Activated gamma-delta T cell treated with anti-CD3 and anti-CD28 coated beads, Interleukin-2, amount 50 U/mL, for 16 hours (primary cell): ENCODE measurements at regions not wholly inside any gene's neighbourhood (a gene's known extent, or its start where the extent isn't known, plus 50 kb on each side); places are given as distances from the start of the nearest gene placed in this dataset.

Source experiments
- DNase-seq: peaks from one replicate; pipeline ENCODE4 v3.0.0-alpha.2; 2020; ENCODE audit warnings: low read depth

DNA sequence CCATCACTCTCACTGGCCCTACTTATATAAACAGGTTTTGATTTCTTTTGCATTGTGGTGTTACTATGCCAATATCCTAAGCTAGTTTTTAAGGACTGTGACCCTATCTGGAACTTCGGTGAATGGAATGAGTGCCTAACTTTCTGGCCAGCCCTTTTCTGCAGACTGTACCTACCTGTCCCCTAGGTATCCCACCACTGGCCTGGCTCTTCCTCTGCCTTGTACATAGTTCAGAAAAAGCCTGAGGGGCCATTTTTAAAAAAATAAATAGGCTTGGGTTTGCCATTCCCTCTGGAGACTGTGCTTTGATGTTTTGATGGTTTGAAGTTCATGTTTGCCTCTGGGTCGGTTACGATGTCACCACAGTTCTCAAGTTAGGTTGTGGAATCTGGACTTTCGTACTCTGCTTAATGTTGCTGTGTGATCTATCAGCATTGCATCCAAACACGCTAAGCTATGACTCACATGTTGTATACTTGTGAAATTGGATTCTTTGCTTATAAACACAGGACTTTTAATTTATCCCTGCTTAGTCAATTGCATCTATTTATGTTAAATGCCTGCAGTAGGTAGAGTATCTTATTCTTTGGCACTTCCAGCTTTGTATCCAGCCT, 182.0 kb downstream of the ANKRD50 start:
- no peak for DNase-seq

DNA sequence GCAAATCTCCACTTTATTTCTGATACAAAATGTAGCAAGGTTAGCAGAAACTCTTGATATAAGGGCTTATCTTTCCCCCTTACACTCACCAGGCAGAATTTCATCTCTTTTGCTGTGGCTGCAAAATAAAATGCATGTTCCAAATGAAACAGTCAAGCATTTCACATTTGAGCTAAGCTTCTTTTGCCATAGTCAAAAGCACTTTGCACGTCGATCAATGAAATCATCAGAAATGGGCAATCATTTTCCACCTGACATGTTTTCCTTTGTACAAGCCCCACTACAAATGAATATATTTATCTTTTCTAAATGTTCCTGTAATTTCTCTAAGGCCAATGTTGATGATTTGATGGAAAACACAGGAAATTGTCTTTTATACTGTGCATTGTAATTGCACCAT, 178.4 kb downstream of the ANKRD50 start:
- DNase-seq, result no peak

DNA sequence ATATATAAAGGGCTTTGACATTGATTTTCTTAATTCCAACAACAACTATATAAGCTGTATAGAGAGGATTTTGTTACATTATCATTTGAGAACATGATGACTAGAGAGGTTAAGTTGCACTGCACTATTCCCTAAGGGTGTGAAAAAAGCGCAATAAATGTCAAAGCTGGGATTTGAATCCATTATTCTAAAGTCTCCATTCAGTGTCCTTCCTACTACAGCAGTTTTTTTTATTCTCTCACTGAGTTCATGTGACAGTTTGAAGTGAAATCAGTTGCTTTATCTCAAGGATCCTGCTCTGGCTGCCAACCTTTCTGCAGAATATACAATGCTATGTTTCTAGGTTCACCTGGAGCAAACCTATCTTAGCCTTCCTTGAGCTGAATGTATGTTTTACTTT, 177.5 kb downstream of the ANKRD50 start:
- no peak for DNase-seq

DNA sequence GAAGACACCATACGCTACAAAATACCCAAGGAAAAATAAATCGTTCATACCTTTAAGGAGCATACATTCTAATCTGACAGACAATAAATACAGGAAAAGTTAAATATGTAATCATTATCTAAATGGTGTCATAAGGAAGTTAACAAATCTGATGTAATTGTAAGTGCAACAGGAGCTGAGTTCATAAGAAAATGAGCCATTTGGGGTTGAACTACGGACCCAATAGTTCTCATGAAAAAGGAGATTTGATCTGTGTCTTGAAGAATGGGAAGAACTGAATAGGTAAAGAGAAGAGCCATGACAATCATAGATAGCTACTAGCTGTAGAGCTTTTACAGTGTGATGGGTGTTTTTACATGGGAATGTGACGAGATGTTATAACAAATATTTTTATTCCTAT, 175.6 kb downstream of the ANKRD50 start:
- DNase-seq, result no peak

DNA sequence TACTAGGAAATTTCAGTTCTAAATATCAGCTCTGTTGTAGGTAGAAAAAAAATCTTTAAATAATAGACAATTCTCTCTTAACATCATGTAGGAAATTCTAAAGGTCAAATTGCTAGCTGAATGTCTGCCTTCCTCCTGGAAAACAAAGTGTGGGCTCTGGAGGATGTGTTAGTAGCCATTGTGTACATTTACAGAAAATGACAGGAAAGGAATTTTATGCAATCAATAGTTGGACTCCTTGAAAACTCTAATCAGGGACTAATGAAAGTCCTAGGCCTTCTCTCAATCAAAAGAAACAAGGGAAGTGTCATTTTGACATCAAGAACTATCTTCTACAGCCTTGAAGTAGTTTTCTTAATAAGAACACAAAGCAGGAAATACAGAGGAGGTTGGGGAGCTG, 174.6 kb downstream of the ANKRD50 start:
- DNase-seq, result no peak

DNA sequence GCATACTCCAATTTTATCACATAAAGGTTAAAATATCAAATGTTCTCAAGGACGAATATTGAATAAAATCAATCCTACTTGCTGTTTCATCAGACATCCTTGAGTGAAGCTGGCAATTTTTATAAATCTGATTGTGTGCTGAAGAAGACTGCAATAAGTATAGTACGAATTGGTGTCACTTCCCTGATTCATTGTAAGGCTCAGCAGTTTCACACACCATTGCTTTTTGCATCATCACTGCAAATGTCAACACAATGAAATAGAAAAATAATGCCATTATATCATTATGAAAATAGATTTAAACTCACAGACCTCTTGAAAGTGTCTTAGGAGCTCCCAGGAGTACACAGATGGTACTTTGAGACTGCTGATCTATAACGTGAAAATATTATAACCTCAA, 172.5 kb downstream of the ANKRD50 start:
- no peak for DNase-seq

DNA sequence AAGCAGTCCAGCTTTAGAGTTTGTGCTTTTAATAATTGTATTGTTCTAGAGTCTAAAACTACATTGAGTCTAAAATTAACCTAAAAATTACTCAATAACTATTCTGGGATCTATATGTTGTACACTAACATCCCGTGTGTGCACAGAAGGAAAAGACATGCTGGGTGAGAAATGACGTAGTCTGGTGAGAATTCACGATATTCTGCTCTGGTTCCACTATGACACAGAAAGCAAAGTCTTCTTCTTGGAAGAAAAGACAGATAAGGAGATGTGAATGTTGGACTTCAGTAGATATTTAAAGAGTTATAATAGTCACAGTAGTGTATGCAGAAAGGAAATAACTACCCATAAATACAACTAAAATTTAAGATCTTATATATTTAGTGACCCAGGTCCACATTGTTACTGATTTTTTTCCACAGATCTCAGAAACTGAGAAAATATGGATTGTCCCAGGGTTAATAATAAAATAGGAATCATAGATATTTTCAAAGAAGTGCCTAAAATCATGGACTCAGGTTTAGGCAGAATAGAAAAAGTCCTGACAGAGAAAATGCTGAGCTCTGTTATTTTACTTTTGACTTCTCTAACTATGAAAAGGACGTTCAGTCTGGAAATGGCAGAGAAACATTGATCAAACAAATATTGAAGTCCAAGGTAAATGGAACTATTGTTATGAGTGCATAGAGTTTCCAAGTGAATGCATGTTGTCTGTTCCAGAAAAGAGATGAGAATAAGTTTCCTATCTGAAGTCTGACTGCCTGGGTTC, 170.7 kb downstream of the ANKRD50 start:
- no peak for DNase-seq

DNA sequence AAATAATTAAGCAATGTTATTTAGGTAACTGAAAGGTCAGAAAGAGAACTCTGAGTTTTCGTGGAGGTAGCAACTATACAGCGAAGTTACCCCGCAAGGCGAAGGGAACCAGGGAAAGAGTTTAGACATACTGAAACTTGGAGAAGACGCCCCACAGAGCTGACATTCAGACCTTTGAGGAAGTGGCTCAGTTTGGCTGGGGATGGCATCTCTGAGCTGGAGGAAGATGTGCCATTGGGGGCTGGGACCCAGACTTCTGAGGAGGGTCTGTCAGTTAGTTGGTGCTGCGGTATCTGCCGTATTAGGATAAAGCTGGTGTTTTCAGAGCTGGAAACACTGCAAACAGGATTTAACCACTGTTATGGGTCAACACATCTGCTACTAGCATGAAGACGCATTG, 156.6 kb downstream of the ANKRD50 start:
- DNase-seq, result no peak

DNA sequence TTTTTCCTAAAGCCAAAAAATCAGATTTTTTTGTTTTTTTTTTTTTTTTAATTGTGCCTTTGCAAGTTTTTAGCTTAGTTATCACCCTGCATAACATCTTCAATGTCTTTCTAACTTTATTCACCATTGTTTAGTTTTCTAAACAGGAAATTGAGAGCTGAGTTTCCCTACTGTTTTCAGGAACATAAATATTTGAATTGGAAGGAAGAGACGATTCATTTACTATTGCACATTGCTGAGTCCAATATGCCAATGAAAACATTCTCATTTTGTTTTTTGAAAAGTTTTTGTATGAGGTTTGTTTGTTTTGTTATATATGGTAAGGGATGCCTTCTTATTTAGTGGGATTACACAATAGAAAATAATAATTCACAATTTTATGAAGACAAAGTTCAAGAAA, 148.4 kb downstream of the ANKRD50 start:
- no peak for DNase-seq

DNA sequence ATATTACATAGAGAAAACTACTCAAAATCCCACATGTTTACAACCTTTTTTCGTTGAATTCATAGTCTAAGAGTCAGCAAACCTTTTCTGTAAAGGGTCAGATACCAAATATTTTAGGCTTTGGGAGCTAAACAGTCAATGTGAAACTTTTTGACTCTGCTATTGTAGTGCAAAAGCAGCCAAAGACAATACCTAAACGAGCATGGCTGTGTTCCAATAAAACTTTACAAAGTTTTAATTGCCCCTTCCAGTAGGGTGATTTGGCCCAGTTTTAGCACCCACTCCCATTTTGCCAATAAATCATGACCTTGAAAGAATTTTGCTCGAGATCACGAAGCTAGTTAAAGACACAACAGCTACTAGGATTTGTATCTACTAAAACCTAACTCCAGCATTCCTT, 147.2 kb downstream of the ANKRD50 start:
- DNase-seq, result no peak

DNA sequence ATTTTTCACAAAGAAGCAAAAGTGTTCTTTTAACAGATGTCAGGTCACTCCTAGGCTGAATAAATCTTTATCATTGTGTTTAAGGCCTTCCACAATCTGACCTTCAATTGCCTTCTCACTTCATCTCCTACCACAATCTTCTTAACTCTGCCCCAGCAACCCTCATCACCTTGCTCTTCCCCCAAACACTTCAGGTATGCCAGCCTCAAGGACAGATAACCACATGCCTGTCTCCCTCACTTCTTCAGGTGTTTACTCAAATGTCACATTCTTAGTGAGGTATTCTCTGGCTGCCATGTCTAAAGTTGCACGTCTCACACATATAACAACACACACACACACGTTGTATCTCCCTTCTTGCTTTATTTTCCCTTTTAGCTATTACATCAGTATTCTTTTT, 146.5 kb downstream of the ANKRD50 start:
- DNase-seq, result no peak

DNA sequence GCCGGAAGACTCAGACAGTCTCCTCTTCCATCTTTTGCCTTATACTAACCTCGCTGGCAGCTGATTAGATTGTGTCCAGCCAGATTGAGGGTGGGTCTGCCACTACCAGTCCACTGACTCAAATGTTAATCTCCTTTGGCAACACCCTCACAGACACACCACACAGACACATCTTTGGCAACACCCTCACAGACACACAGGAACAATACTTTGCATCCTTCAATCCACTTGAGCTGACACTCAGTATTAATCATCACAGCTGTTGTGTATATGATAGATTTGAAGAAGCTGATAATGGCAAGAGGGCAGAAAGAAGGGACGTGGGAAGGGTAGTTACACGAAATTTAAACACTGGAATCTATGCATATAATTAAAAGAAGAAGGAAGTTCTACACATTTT, 139.5 kb downstream of the ANKRD50 start:
- DNase-seq, result no peak

DNA sequence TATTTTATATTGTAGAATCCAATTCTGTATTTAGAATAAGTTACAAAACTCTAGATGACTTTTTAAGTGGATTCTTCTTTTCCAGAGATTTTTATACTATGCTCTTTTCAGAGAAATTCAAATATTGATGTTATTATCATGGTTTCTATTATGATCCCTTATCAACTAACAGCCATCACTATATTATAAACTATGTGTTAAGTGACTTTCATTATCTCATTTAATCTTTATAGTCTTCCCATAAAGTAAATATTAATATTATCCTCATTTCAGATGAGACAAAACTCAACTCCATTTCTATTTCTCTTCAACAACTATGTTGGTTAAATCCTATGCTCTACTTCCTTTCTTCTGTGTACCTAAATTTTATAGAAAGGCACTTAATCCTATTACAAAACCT, 132.6 kb downstream of the ANKRD50 start:
- no peak for DNase-seq

DNA sequence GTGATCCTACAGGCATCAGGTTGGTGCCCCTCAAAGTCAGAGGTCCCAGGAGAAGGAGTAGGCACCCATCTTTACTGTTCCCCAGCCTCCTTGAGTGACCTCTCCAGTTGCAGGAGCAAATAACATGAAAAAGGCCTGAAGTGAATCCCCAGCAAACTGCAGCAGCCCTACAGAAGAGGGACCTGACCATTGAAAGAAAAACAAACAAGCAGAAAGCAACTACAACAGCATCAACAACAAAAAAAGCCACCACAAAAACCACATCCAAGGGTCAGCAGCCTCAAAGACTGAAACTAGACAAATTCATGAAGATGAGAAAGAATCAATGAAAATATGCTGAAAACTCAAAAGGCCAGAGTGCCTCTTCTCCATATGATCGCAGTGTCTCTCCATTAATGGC, 128.7 kb downstream of the ANKRD50 start:
- no peak for DNase-seq

DNA sequence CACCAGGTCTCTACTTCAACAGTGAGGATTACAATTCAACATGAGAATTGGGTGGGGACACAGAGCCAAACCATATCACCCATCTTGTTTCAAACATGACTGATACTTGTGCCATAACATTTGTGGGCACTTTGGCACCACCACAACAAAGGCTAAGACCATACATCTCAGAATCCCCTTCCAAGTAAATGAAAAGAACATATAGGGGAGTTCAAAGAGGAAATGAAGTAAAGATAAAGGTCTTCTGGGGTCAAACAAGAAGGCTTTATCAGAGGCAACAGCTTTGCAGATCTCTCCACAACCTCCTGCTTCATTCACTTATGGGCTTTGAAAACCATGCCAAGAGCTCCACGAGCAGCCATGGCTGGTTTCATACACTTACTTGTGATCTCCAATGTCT, 122.7 kb downstream of the ANKRD50 start:
- no peak for DNase-seq

DNA sequence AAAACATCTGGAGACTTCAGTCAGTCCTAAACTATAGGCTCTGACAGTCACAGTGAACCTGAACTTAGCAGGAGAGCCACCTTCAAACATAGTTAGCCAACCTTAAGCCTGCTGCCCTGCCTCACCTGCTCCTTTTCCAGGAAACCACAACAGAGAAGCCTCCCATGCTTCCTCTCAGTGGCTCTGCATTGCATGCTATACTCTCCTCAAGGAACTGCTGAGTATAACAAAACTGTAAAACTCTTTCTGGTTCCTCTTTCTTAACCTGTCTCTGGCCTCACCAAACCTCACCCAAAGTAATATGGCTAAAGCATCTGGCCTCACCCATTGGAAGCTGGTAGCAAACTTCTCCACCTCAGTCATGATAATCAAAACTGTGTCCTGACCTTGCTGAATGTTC, 122.1 kb downstream of the ANKRD50 start:
- DNase-seq, result no peak

DNA sequence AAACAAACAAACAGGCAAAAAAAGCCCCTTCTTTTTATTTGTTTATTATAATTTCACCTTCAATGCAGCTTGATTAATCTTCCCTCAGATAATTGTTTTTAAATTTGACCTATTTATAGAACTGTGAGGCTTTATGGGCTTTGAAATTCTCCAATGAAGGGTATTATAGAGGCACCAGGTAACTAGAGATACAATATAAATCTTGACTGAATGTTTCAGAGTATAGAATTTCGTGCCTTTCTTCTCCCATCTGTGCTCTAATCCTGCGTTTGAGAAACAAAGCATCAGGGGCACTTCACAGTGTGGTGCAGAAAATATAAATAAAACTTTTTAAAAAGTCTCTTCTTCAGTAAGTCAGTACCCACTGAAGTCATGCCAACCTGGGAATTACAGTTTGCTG, 120.9 kb downstream of the ANKRD50 start:
- no peak for DNase-seq

DNA sequence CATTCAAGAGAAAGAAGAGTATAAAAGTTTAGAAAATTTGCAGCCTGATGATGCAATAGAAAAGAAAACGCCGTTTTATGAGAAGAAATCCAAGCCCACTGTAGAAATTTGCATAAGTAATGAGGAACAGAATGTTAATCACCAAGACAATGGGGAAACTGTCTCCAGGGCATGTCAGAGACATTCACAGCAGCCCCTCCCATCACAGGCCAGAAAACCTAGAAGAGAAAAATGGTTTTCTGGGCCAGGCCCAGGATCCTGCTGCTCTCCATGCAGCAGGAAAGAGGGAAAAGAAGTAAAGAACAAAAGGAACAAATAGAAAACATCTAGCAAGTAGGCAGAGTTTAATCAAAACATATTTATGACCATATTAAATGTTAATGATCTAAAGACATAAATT, 119.0 kb downstream of the ANKRD50 start:
- no peak for DNase-seq

DNA sequence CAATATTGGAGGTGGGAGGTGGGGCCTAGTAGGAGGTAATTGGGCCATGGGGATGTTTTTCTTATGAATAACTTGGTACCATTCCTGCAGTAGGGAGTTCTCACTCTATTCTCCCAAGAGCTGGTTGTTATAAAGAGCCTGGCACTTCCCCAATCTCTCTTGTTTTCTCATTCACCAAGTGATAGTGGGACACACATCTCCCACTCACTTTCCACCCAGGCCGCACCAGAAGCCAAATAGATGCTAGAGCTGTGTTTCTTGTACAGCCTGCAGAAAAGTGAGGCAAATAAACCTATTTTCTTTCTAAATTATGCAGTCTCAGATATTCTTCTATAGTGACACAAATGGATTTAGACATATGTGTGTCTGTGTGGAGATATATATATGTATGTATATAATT, 117.6 kb downstream of the ANKRD50 start:
- no peak for DNase-seq

DNA sequence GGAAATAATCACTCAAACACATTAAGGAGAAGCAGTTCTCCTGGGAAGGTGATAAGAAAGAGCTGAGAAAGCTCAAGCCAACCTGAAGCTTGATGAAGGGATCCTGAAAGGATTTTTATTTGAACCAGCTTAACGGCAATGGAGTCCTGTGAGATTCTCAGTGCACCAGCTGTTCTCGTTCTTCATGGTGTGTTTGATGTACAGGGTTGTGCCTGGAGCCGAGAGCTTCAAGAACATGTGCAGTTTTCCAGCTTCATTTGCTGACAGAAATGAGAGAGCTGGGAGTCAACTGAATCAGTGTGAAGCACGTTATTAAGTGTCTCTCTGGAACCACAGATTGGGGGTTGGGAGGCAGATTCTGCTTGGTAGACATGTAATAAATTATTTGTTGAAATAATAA, 115.7 kb downstream of the ANKRD50 start:
- DNase-seq, result no peak

DNA sequence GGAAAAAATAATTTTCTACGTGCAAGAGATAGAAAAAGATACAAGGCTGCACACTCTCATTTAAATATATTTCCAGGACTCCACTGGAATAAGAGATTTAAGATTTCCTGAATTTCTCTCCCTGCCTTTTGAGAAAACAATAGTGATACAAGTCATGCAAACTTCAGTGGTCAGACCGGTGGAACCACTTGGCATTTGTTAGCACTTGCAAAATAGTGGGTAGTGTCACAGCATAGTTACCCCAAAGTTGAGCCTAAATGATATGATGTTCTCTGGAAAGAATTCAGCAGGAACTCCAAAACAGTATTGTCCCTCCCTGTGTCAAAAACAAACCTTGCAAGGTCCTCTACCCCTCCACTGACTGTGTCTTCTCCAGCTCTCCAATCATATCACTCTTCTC, 102.3 kb downstream of the ANKRD50 start:
- no peak for DNase-seq
